Pancreas (tissue), 10 donors: ENCODE measurements at regions not wholly inside any gene's neighbourhood (a gene's known extent, or its start where the extent isn't known, plus 50 kb on each side); places are given as distances from the start of the nearest gene placed in this dataset.
A peak's percentile ranks its signal among the peaks of the same experiment; 100 is the strongest.

Experiments
- ATAC-seq, 4 donors: fragments of 200-7000 bp; cut with Tn5 transposase; one replicate each; pipeline versions ENCODE4 v1.8.0 to v1.9.1; 2020; ENCODE audit warnings: mild to moderate bottlenecking in 4 of 4, moderate library complexity in 4 of 4
- DNase-seq, 6 donors: peaks; one replicate each; pipeline ENCODE4 v3.0.0-alpha.2; 2020
- FAIRE-seq: peaks from 2 replicates; lab custom pipeline; 2012; peaks lifted over from hg19 to GRCh38; lab: Jason Lieb, UNC
- H3K27ac ChIP-seq, 4 donors: fragments of 200-600 bp; sonication (generic); 1 replicate in 3 of 4; 2 replicates in 1 of 4; pipeline versions ENCODE4 v1.5.0 to v1.8.0; 2020
- H3K27me3 ChIP-seq, 4 donors: fragments of 200-600 bp; one replicate each; pipeline ENCODE4 v1.8.0; 2021
- H3K36me3 ChIP-seq, 3 donors: fragments of 200-600 bp; sonication (generic) in 1 of 3; one replicate each; pipeline versions ENCODE4 v1.5.0 to v1.8.0; 2020 to 2021
- H3K4me1 ChIP-seq, 3 donors: fragments of 200-600 bp; one replicate each; pipeline ENCODE4 v1.8.0; 2021
- H3K4me3 ChIP-seq, 4 donors: fragments of 200-600 bp; sonication (generic) in 2 of 4; one replicate each; pipeline versions ENCODE4 v1.5.0 to v1.8.0; 2020 to 2021
- H3K9me3 ChIP-seq, 4 donors: fragments of 200-600 bp; one replicate each; pipeline ENCODE4 v1.8.0; 2021
- WGBS, 2 donors: extraction: QIAGEN DNeasy Blood & Tissue Kit; methylation state at CpG; one replicate each; pipeline ENCODE4 v1.1.7; 2013; 5-methylcytosine and 5-hydroxymethylcytosine counted together
- intact Hi-C, 3 donors: fragments of 100-400 bp; cut with DNase I; formaldehyde crosslinking; loops; one replicate each; pipeline versions ENCODE4 v1.11.1 to v1.14.2; 2022
- TF ChIP-seq, protein P1 (sequence below), 4 donors: fragments of 200-600 bp; sonication (generic) in 3 of 4; IDR thresholded peaks; one replicate each; pipeline versions ENCODE4 v1.5.0 to v1.8.0; 2021; ENCODE audit warnings: antibody characterized with exemption in 4 of 4
- donor health status: healthy with polysubstance abuse.
- donor health status: DM: no; HTN: no; CAD: no; lungs with moderate emphysema.
- donor health status: DM: no; HTN: no; CAD: no.
- donor health status: control.
- donor health status: control.
- donor health status: Bipolar disorder and iron deficiency.
- donor health status: DM: yes; HTN: yes; CAD: no.
- donor health status: DM: no; HTN: no; CAD: no.
- donor health status: DM: no; HTN: no; CAD: no.
- donor health status: DM: yes; HTN: yes; CAD: no.

GRCh38 chr17:83193336-83194185 lies 114.2 kb downstream of the METRNL start:
- H3K4me1 ChIP-seq: no peaks in the 10 kb centered on the region
- ATAC-seq (peak in 2 of 4 donors; percentile 13 to 17), DNase-seq (peak in 4 of 6 donors; percentile 15 to 48 (median 30)), FAIRE-seq (no peak)
- H3K9me3 ChIP-seq: no peaks in the 10 kb centered on the region
- H3K36me3 ChIP-seq: no peaks in the 10 kb centered on the region
- no peaks in the 10 kb centered on the region for H3K27me3 ChIP-seq
- WGBS, 2 donors: 62 to 73% methylated on average over 13 of the region's 13 CpGs
- no peak overlapping the region for H3K27ac ChIP-seq
- H3K4me3 ChIP-seq: no peak overlapping the region
- intact Hi-C loops: no loop called here
- TF ChIP-seq, protein P1, sequence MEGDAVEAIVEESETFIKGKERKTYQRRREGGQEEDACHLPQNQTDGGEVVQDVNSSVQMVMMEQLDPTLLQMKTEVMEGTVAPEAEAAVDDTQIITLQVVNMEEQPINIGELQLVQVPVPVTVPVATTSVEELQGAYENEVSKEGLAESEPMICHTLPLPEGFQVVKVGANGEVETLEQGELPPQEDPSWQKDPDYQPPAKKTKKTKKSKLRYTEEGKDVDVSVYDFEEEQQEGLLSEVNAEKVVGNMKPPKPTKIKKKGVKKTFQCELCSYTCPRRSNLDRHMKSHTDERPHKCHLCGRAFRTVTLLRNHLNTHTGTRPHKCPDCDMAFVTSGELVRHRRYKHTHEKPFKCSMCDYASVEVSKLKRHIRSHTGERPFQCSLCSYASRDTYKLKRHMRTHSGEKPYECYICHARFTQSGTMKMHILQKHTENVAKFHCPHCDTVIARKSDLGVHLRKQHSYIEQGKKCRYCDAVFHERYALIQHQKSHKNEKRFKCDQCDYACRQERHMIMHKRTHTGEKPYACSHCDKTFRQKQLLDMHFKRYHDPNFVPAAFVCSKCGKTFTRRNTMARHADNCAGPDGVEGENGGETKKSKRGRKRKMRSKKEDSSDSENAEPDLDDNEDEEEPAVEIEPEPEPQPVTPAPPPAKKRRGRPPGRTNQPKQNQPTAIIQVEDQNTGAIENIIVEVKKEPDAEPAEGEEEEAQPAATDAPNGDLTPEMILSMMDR (IDR thresholded peaks at IDR 0.05): no peak

DNA sequence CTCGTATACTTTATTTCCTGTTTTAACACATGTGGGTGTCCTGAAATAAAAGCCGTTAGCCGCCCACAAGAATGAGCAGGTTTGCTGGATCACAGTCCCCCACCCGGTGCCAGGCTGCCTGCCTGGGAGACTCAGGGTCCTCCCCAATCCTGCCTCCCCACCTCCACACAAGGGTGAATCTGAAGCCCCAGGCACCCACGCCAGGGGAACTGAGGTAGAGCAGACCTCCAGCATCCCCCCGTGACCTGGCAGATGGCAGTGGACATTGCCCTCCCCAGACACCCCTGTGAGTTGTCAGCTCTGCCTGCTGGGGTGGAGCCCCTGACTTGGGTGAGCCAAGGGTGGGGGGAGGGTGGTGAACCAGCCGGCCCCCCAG lies 114.8 kb downstream of the METRNL start:
- intact Hi-C loops: no loop called here
- TF ChIP-seq, protein P1 (IDR thresholded peaks at IDR 0.05): no peak
- no peak for ATAC-seq
- 81 to 92% methylated on average over 7 of the region's 7 CpGs for WGBS, 2 donors
- Histone ChIP-seq H3K4me1 (no peaks in the 10 kb centered on the region), H3K36me3 (no peaks in the 10 kb centered on the region), H3K27ac (no peak overlapping the region), H3K4me3 (no peak overlapping the region), H3K9me3 (no peaks in the 10 kb centered on the region), H3K27me3 (no peaks in the 10 kb centered on the region)
- FAIRE-seq: no peak
- peak in 2 of 6 donors; percentile 33 to 45 for DNase-seq

DNA sequence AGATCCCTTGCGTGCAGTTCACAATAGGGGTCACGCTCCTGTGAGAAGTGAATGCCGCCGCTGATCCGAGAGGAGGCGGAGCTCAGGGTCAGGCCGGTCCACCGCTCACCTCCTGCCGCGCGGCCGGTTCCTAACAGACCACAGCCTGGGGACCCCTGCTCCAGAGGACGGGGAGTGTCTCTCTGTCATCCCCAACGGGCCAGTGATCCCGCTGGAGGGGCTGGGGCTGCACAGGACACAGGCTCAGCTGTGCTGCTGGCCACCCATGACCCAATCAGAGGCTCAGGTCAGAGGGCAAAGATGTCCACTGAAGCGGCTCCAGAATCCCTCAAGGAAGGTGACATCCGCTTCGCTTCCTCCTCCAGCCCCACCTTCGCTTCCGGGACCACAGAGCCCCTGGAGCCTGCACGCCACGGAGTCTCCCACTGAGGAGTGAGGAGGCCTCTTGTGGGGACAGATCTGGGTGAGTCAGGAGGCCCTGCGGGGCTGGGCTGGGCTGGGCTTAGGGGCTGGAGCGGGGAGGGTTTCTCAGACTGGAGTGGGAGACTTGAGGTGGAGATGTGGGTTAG lies 115.4 kb downstream of the METRNL start:
- Histone ChIP-seq H3K36me3 (no peaks in the 10 kb centered on the region), H3K27me3 (no peaks in the 10 kb centered on the region), H3K27ac (no peak overlapping the region), H3K4me3 (no peak overlapping the region), H3K9me3 (no peaks in the 10 kb centered on the region), H3K4me1 (no peaks in the 10 kb centered on the region)
- WGBS, 2 donors: 91 to 94% methylated on average over 24 of the region's 24 CpGs
- peak in 2 of 6 donors; percentile 52 to 66 for DNase-seq
- TF ChIP-seq, protein P1 (IDR thresholded peaks at IDR 0.05): no peak
- FAIRE-seq: no peak
- intact Hi-C loops: no loop called here
- no peak for ATAC-seq

- H3K4me1 ChIP-seq: no peaks in the 10 kb centered on the region
- TF ChIP-seq, protein P1 (IDR thresholded peaks at IDR 0.05): no peak
- 67 to 75% methylated on average over 20 of the region's 20 CpGs for WGBS, 2 donors
- intact Hi-C loops: no loop called here
- FAIRE-seq (no peak), ATAC-seq (peak in 3 of 4 donors; percentile 7 to 63 (median 56)), DNase-seq (peak in 3 of 6 donors; percentile 54 to 70 (median 55))
- H3K9me3 ChIP-seq: no peaks in the 10 kb centered on the region
- H3K36me3 ChIP-seq: no peaks in the 10 kb centered on the region
- H3K27ac ChIP-seq: no peak overlapping the region
- H3K4me3 ChIP-seq: no peak overlapping the region
- no peaks in the 10 kb centered on the region for H3K27me3 ChIP-seq
Measured at GRCh38 chr17:83195330-83196023, 116.1 kb downstream of the METRNL start.
